Left ventricle myocardium superior (tissue), 1 donor: ENCODE measurements at regions not wholly inside any gene's neighbourhood (a gene's known extent, or its start where the extent isn't known, plus 50 kb on each side); places are given as distances from the start of the nearest gene placed in this dataset.

Experiments used
- ATAC-seq: fragments of 200-7000 bp; cut with Tn5 transposase; one replicate; pipeline ENCODE4 v1.9.1; 2020; ENCODE audit warnings: mild to moderate bottlenecking, moderate library complexity
- DNase-seq: peaks from one replicate; pipeline ENCODE4 v3.0.0-alpha.2; 2020
- intact Hi-C: fragments of 100-400 bp; cut with micrococcal nuclease; formaldehyde crosslinking; loops from one replicate; pipeline ENCODE4 v1.11.0; 2022
- donor health status: DM: no; HTN: yes; CAD: no; lungs with severe emphysema.

DNA sequence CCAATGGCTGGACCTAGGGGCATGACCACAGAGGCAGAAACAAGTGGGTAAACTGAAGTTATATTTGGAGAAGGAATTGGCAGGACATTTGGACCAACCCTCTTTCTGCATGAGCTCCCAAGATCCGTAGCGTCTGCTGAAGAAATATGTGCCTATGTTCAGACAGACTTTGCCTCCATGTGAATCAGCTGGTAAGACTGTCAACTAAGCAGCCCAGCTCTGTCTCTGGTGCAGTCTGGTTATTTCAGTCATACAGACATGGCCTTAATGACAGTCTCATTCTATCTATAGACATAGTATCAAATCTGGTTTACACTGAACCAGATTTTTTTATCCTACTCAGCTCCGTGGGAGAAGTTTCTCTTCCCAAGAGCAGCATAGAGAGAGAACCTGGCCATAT is 63.1 kb upstream of the PBX1 start:
- ATAC-seq, result peak; percentile 61
- no peak for DNase-seq
- intact Hi-C loops, result no loop called here

DNA sequence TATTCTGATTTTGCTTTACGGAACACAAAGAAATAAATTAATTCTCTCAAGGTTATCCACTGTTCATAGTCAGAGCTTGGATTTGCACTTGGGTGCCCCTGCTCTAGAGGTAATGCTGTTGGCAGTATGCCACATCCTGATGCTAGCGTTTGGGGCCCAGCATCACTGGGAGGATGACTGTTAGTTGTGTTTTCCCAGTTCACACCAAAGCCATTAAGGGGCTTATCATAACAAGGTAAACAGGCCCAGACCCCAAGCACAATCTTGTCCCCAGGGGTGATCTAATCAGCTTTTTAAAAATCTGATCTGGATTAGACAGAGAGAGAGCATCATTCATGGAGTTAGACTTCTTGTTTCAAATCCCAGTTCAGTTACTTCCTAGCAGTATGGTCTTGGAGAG is 60.2 kb upstream of the PBX1 start:
- ATAC-seq, result no peak
- no peak for DNase-seq
- intact Hi-C loops, result no loop called here

DNA sequence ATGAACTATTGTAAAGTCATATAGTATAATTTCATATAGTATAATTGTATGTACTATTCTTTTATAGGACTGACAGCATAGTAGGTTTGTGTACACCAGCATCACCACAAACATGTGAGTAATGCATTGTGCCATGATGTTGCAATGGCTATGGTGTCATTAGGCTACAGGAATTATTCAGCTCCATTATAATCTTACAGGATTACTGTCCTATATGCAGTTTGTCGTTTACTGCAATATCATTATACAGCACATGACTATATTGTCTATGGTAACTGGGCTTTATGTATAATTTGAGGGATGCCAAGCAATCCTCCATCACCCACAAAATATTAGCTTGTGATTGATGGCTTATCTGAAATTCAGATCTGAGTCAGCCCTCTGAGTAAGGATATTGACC is 54.2 kb upstream of the PBX1 start:
- intact Hi-C loops, result no loop called here
- ATAC-seq (no peak), DNase-seq (no peak)
